ENCODE measurements at regions not wholly inside any gene's neighbourhood (a gene's known extent, or its start where the extent isn't known, plus 50 kb on each side); places are given as distances from the start of the nearest gene placed in this dataset.
"Not testable (repeated sequence)": the region's sequence is repeated elsewhere in the genome, so short reads cannot be mapped to it uniquely, and the experiment has no call there.

- not testable (repeated sequence) for DNase-seq
Measured at GRCh38 chrY:7588176-7588575, 676.6 kb upstream of the AMELY start.

- DNase-seq: no peak
- no peak for TF ChIP-seq POLR2A (IDR thresholded peaks at IDR 0.05; ENCODE audit: low read length)
- no peak for TF ChIP-seq GATA1 (IDR thresholded peaks at IDR 0.05; ENCODE audit: low read depth, low read length)
Measured at GRCh38 chrY:7562541-7562940, 651.0 kb upstream of the AMELY start.

- DNase-seq: no peak
- no peak for TF ChIP-seq GATA1 (IDR thresholded peaks at IDR 0.05; ENCODE audit: low read depth, low read length)
- TF ChIP-seq POLR2A (IDR thresholded peaks at IDR 0.05; ENCODE audit: low read length): no peak
Measured at GRCh38 chrY:7557675-7558074, 646.1 kb upstream of the AMELY start.

GRCh38 chrY:7555006-7555405 is 643.5 kb upstream of the AMELY start:
- TF ChIP-seq POLR2A (IDR thresholded peaks at IDR 0.05; ENCODE audit: low read length) (no peak), GATA1 (IDR thresholded peaks at IDR 0.05; ENCODE audit: low read depth, low read length) (no peak)
- DNase-seq: no peak

- no peak for TF ChIP-seq GATA1 (IDR thresholded peaks at IDR 0.05; ENCODE audit: low read depth, low read length)
- TF ChIP-seq POLR2A (IDR thresholded peaks at IDR 0.05; ENCODE audit: low read length): no peak
- DNase-seq: no peak
Measured at GRCh38 chrY:7545060-7545459, 633.5 kb upstream of the AMELY start.

- DNase-seq: no peak
- TF ChIP-seq GATA1 (IDR thresholded peaks at IDR 0.05; ENCODE audit: low read depth, low read length) (no peak), POLR2A (IDR thresholded peaks at IDR 0.05; ENCODE audit: low read length) (no peak)
Measured at GRCh38 chrY:7544172-7544770, 632.7 kb upstream of the AMELY start.

- TF ChIP-seq GATA1 (IDR thresholded peaks at IDR 0.05; ENCODE audit: low read depth, low read length) (no peak), POLR2A (IDR thresholded peaks at IDR 0.05; ENCODE audit: low read length) (no peak)
- no peak for DNase-seq
Measured at GRCh38 chrY:7543506-7543905, 632.0 kb upstream of the AMELY start.

GRCh38 chrY:7542256-7542858 is 630.8 kb upstream of the AMELY start:
- TF ChIP-seq POLR2A (IDR thresholded peaks at IDR 0.05; ENCODE audit: low read length) (no peak), GATA1 (IDR thresholded peaks at IDR 0.05; ENCODE audit: low read depth, low read length) (no peak)
- DNase-seq: no peak

- no peak for DNase-seq
- TF ChIP-seq POLR2A (IDR thresholded peaks at IDR 0.05; ENCODE audit: low read length): no peak
Measured at GRCh38 chrY:7529396-7529795, 617.8 kb upstream of the AMELY start.

GRCh38 chrY:7527568-7527967 is 616.0 kb upstream of the AMELY start:
- DNase-seq: not testable (repeated sequence)

GRCh38 chrY:7518387-7518786 is 606.8 kb upstream of the AMELY start:
- no peak for DNase-seq
- TF ChIP-seq GATA1 (IDR thresholded peaks at IDR 0.05; ENCODE audit: low read depth, low read length) (no peak), POLR2A (IDR thresholded peaks at IDR 0.05; ENCODE audit: low read length) (no peak)

GRCh38 chrY:7516268-7516667 is 604.7 kb upstream of the AMELY start:
- DNase-seq: no peak
- no peak for TF ChIP-seq GATA1 (IDR thresholded peaks at IDR 0.05; ENCODE audit: low read depth, low read length)
- TF ChIP-seq POLR2A (IDR thresholded peaks at IDR 0.05; ENCODE audit: low read length): no peak

- TF ChIP-seq POLR2A (IDR thresholded peaks at IDR 0.05; ENCODE audit: low read length): no peak
- TF ChIP-seq GATA1 (IDR thresholded peaks at IDR 0.05; ENCODE audit: low read depth, low read length): no peak
- DNase-seq: no peak
Measured at GRCh38 chrY:7515812-7516211, 604.3 kb upstream of the AMELY start.

- no peak for TF ChIP-seq POLR2A (IDR thresholded peaks at IDR 0.05; ENCODE audit: low read length)
- no peak for TF ChIP-seq GATA1 (IDR thresholded peaks at IDR 0.05; ENCODE audit: low read depth, low read length)
- no peak for DNase-seq
Measured at GRCh38 chrY:7502896-7503295, 591.3 kb upstream of the AMELY start.

GRCh38 chrY:7501236-7501635 is 589.7 kb upstream of the AMELY start:
- TF ChIP-seq POLR2A (IDR thresholded peaks at IDR 0.05; ENCODE audit: low read length) (no peak), GATA1 (IDR thresholded peaks at IDR 0.05; ENCODE audit: low read depth, low read length) (no peak)
- DNase-seq: no peak

GRCh38 chrY:7496001-7496400 is 584.4 kb upstream of the AMELY start:
- DNase-seq: no peak
- no peak for TF ChIP-seq POLR2A (IDR thresholded peaks at IDR 0.05; ENCODE audit: low read length)
- no peak for TF ChIP-seq GATA1 (IDR thresholded peaks at IDR 0.05; ENCODE audit: low read depth, low read length)

GRCh38 chrY:7484455-7485285 is 573.1 kb upstream of the AMELY start:
- DNase-seq: not testable (repeated sequence)
